Astrocyte (in vitro differentiated cells and primary cell): ENCODE measurements at regions not wholly inside any gene's neighbourhood (a gene's known extent, or its start where the extent isn't known, plus 50 kb on each side); places are given as distances from the start of the nearest gene placed in this dataset.

ENCODE experiments used
- CTCF ChIP-seq: IDR thresholded peaks from 2 replicates; pipeline ENCODE4 v1.5.1; 2011; ENCODE audit warnings: low read depth, mild to moderate bottlenecking, inconsistent platforms, low read length, moderate library complexity; ENCODE audit not compliant: insufficient read depth
- EZH2 ChIP-seq: IDR thresholded peaks from 2 replicates; pipeline ENCODE4 v1.6.1; 2012; ENCODE audit warnings: mild to moderate bottlenecking, low read length, inconsistent platforms; ENCODE audit not compliant: insufficient read depth

GRCh38 chr7:113521468-113521867, 397.3 kb downstream of the PPP1R3A start:
- TF ChIP-seq EZH2 (no peak), CTCF (no peak)
